ENCODE measurements at regions not wholly inside any gene's neighbourhood (a gene's known extent, or its start where the extent isn't known, plus 50 kb on each side); places are given as distances from the start of the nearest gene placed in this dataset.
"Not testable (repeated sequence)": the region's sequence is repeated elsewhere in the genome, so short reads cannot be mapped to it uniquely, and the experiment has no call there.

DNA sequence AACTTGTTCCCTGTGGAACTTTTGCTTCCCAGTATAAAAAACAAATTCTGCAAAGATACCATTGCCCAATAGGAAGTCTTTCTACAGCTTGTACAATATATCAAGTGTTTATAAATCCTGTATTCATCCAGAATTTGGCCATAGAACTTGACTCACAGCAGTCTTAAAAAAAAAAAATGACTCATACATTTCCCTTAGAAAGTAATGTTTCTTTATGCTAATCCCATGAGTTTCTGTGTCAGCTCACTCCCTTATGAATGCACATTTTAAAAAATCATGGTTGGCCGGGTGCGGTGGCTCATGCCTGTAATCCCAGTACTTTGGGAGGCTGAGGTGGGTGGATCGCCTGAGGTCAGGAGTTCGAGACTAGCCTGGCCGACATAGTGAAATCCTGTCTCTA lies 89.3 kb upstream of the DMRT1 start:
- ATAC-seq (no peak), DNase-seq (ENCODE audit: low spot score) (no peak)
- Mint-ChIP-seq H3K27ac (no peak overlapping the region), H3K36me3 (ENCODE audit: low read depth) (peaks cover 5% of the 10 kb centered on the region; the same call in 1 of the 3 replicates), H3K27me3 (ENCODE audit: insufficient read depth, low read depth, poor library complexity) (peaks cover 8% of the 10 kb centered on the region), H3K4me3 (no peak overlapping the region), H3K4me1 (peaks cover 16% of the 10 kb centered on the region), H3K9me3 (no peaks in the 10 kb centered on the region; the same call in 1 of the 3 replicates)
- Histone ChIP-seq H4K20me1 (replicated peaks; ENCODE audit: insufficient read depth) (no peaks in the 10 kb centered on the region), H3K4me3 (no peak overlapping the region), H3F3A (replicated peaks; ENCODE audit: low read depth) (no peaks in the 10 kb centered on the region), H3K9me2 (ENCODE audit: insufficient read depth) (no peaks in the 10 kb centered on the region), H3K79me2 (replicated peaks; ENCODE audit: insufficient read depth) (no peaks in the 10 kb centered on the region), H3K27me3 (ENCODE audit: insufficient read depth) (no peaks in the 10 kb centered on the region), H3K36me3 (ENCODE audit: insufficient read depth) (no peaks in the 10 kb centered on the region), H2AFZ (no peak overlapping the region), H3K4me2 (no peak overlapping the region), H3K4me1 (ENCODE audit: insufficient read depth) (peaks cover 6% of the 10 kb centered on the region), H3K27ac (ENCODE audit: low read depth) (no peak overlapping the region)
- TF ChIP-seq, protein P1, sequence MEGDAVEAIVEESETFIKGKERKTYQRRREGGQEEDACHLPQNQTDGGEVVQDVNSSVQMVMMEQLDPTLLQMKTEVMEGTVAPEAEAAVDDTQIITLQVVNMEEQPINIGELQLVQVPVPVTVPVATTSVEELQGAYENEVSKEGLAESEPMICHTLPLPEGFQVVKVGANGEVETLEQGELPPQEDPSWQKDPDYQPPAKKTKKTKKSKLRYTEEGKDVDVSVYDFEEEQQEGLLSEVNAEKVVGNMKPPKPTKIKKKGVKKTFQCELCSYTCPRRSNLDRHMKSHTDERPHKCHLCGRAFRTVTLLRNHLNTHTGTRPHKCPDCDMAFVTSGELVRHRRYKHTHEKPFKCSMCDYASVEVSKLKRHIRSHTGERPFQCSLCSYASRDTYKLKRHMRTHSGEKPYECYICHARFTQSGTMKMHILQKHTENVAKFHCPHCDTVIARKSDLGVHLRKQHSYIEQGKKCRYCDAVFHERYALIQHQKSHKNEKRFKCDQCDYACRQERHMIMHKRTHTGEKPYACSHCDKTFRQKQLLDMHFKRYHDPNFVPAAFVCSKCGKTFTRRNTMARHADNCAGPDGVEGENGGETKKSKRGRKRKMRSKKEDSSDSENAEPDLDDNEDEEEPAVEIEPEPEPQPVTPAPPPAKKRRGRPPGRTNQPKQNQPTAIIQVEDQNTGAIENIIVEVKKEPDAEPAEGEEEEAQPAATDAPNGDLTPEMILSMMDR (conservative IDR thresholded peaks at IDR 0.05; ENCODE audit: low read depth in 2 of 2): no peak
- TF ChIP-seq, protein P2, sequence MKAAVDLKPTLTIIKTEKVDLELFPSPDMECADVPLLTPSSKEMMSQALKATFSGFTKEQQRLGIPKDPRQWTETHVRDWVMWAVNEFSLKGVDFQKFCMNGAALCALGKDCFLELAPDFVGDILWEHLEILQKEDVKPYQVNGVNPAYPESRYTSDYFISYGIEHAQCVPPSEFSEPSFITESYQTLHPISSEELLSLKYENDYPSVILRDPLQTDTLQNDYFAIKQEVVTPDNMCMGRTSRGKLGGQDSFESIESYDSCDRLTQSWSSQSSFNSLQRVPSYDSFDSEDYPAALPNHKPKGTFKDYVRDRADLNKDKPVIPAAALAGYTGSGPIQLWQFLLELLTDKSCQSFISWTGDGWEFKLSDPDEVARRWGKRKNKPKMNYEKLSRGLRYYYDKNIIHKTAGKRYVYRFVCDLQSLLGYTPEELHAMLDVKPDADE (IDR thresholded peaks at IDR 0.05): no peak

DNA sequence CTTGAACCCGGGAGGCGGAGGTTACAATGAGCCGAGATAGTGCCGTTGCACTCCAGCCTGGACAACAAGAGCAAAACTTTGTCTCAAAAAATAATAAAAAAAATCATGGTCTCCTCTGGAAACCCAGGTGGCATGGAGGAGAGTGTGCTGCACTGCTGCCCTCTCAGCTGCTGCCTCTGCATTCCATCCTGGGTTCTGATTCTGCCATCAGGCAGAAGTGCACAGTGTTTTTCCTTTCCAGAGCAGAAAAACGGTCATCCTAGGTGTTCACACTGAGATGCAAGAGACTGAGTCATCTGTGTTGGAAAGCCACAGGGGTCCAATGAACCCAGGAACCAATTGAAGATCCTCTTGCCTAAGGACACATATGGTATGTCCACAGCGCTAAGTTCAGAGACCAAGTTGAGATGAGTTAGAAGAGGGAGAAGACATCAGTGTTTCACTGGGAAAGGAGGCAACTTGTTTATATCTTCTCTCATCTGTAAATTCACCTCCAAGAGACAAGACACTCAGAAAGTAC lies 88.8 kb upstream of the DMRT1 start:
- Histone ChIP-seq H3K27me3 (ENCODE audit: insufficient read depth) (no peaks in the 10 kb centered on the region), H3K4me2 (no peak overlapping the region), H3K79me2 (replicated peaks; ENCODE audit: insufficient read depth) (no peaks in the 10 kb centered on the region), H3K4me3 (no peak overlapping the region), H2AFZ (no peak overlapping the region), H3K9me2 (ENCODE audit: insufficient read depth) (no peaks in the 10 kb centered on the region), H3K27ac (ENCODE audit: low read depth) (no peak overlapping the region), H3K36me3 (ENCODE audit: insufficient read depth) (no peaks in the 10 kb centered on the region), H3F3A (replicated peaks; ENCODE audit: low read depth) (no peaks in the 10 kb centered on the region), H3K4me1 (ENCODE audit: insufficient read depth) (peaks cover 6% of the 10 kb centered on the region), H4K20me1 (replicated peaks; ENCODE audit: insufficient read depth) (no peaks in the 10 kb centered on the region)
- TF ChIP-seq EZH2 (IDR thresholded peaks at IDR 0.05; ENCODE audit: low read depth, unreplicated experiment) (no peak), ZNF114 (CRISPR knock-in tag; IDR thresholded peaks at IDR 0.05) (no peak)
- TF ChIP-seq, protein P2 (IDR thresholded peaks at IDR 0.05): no peak
- TF ChIP-seq, protein P1 (conservative IDR thresholded peaks at IDR 0.05; ENCODE audit: low read depth in 2 of 2): no peak
- Mint-ChIP-seq H3K9me3 (no peaks in the 10 kb centered on the region; the same call in 1 of the 3 replicates), H3K36me3 (ENCODE audit: low read depth) (peaks cover 5% of the 10 kb centered on the region; the same call in 1 of the 3 replicates), H3K27ac (no peak overlapping the region; the same call in 1 of the 2 replicates), H3K4me1 (peaks cover 16% of the 10 kb centered on the region), H3K4me3 (no peak overlapping the region), H3K27me3 (ENCODE audit: insufficient read depth, low read depth, poor library complexity) (peaks cover 10% of the 10 kb centered on the region)
- DNase-seq (ENCODE audit: low spot score) (no peak), ATAC-seq (no peak)

DNA sequence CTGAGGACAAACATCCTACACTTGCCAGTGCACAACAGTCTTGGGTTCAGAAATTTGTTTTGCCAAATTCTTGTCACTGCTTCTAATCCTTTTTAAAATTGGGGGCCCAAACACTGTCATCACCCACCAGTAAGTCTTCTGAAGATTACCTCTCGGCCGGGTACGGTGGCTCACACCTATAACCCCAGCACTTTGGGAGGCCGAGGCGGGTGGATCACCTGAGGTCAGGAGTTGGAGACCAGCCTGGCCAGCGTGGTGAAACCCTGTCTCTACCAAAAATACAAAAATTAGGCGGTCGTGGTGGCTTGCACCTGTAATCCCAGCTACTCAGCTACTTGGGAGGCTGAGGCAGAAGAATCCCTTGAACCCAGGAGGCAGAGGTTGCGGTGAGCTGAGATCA lies 87.8 kb upstream of the DMRT1 start:
- not testable (repeated sequence) for H3K4me3 Mint-ChIP-seq; H3K79me2 ChIP-seq (replicated peaks; ENCODE audit: insufficient read depth); H3F3A ChIP-seq (replicated peaks; ENCODE audit: low read depth); H3K27ac Mint-ChIP-seq; H4K20me1 ChIP-seq (replicated peaks; ENCODE audit: insufficient read depth); H3K9me2 ChIP-seq (ENCODE audit: insufficient read depth); ATAC-seq; H3K4me1 ChIP-seq (ENCODE audit: insufficient read depth); H3K9me3 Mint-ChIP-seq; H3K27me3 Mint-ChIP-seq (ENCODE audit: insufficient read depth, low read depth, poor library complexity); H3K36me3 ChIP-seq (ENCODE audit: insufficient read depth); H3K27me3 ChIP-seq (ENCODE audit: insufficient read depth); H2AFZ ChIP-seq; DNase-seq (ENCODE audit: low spot score); H3K27ac ChIP-seq (ENCODE audit: low read depth); H3K4me2 ChIP-seq; H3K36me3 Mint-ChIP-seq (ENCODE audit: low read depth); H3K4me3 ChIP-seq
- H3K4me1 Mint-ChIP-seq: peaks cover 16% of the 10 kb centered on the region

Measured in GM23338 (cell line).